ENCODE measurements at regions not wholly inside any gene's neighbourhood (a gene's known extent, or its start where the extent isn't known, plus 50 kb on each side); places are given as distances from the start of the nearest gene placed in this dataset.

DNA sequence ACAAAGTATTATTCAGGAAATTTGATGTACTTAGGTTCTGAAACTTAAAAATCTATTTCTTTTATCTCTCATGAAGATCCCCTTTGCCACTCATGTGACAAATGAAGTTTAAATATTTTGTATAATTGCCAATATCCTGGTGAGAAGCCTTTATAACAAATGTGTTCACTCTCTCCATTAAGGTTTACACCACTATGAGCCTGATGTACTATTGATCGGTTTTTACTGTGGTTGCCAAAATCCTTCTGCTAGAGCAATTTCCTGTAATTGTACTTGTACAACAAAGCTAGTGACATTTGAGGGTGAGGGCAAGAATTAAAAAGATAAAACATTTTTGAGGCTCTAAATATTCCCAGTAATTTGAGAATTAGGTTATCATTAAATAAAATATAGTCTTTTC, 222.3 kb upstream of the CDH19 start:
- Mint-ChIP-seq H3K4me1 (no peaks in the 10 kb centered on the region), H3K36me3 (no peaks in the 10 kb centered on the region), H3K27ac (no peak overlapping the region), H3K4me3 (no peak overlapping the region), H3K9me3 (peaks cover 10 to 18% of the 10 kb centered on the region in 2 donors), H3K27me3 (ENCODE audit: low read depth in 2 of 2) (no peaks in the 10 kb centered on the region)
- ATAC-seq, result no peak
- no peaks in the 10 kb centered on the region for H3K9me3 ChIP-seq (ENCODE audit: control insufficient read depth, insufficient read depth, low read length)
- no peaks in the 10 kb centered on the region for H3K27me3 ChIP-seq (ENCODE audit: control insufficient read depth, insufficient read depth, low read length)
- H3K36me3 ChIP-seq (ENCODE audit: control insufficient read depth, insufficient read depth, low read length), result no peaks in the 10 kb centered on the region
- WGBS (ENCODE audit: insufficient coverage), result 80% methylated on average over 1 of the region's 1 CpG
- no peaks in the 10 kb centered on the region for H3K4me1 ChIP-seq (ENCODE audit: control insufficient read depth, insufficient read depth, low read length)
- no peak overlapping the region for H3K4me3 ChIP-seq (ENCODE audit: low read length)
- TF ChIP-seq, protein P1, sequence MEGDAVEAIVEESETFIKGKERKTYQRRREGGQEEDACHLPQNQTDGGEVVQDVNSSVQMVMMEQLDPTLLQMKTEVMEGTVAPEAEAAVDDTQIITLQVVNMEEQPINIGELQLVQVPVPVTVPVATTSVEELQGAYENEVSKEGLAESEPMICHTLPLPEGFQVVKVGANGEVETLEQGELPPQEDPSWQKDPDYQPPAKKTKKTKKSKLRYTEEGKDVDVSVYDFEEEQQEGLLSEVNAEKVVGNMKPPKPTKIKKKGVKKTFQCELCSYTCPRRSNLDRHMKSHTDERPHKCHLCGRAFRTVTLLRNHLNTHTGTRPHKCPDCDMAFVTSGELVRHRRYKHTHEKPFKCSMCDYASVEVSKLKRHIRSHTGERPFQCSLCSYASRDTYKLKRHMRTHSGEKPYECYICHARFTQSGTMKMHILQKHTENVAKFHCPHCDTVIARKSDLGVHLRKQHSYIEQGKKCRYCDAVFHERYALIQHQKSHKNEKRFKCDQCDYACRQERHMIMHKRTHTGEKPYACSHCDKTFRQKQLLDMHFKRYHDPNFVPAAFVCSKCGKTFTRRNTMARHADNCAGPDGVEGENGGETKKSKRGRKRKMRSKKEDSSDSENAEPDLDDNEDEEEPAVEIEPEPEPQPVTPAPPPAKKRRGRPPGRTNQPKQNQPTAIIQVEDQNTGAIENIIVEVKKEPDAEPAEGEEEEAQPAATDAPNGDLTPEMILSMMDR (IDR thresholded peaks at IDR 0.05), result no peak
- intact Hi-C loops (cut with micrococcal nuclease), result no loop called here
- no peak for DNase-seq
- H3K27ac ChIP-seq (ENCODE audit: low read length), result no peak overlapping the region

DNA sequence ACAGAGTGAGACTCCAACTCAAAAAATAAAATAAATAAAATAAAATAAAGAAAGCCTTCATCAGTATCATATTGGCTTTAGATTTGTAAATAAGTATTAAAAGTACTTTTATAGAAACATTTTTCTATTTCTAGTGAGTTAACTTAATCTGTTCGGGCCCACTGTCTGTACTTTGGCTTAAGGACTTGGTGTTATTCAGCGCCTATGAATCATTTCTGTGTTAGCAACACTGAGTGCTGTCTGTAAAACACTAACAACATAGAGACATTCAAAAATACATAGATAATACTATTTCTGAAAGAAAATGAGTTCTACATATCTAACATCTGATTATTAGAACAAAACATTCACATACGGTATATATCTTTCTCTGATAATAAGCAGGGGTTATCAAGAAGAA, 221.5 kb upstream of the CDH19 start:
- Mint-ChIP-seq H3K27ac (no peak overlapping the region), H3K36me3 (no peaks in the 10 kb centered on the region), H3K4me3 (no peak overlapping the region), H3K27me3 (ENCODE audit: low read depth in 2 of 2) (no peaks in the 10 kb centered on the region), H3K4me1 (no peaks in the 10 kb centered on the region), H3K9me3 (peaks cover 8 to 17% of the 10 kb centered on the region in 2 donors)
- no peak overlapping the region for H3K4me3 ChIP-seq (ENCODE audit: low read length)
- no peak overlapping the region for H3K27ac ChIP-seq (ENCODE audit: low read length)
- DNase-seq (no peak), ATAC-seq (no peak)
- TF ChIP-seq, protein P1 (IDR thresholded peaks at IDR 0.05), result no peak
- H3K9me3 ChIP-seq (ENCODE audit: control insufficient read depth, insufficient read depth, low read length), result no peaks in the 10 kb centered on the region
- intact Hi-C loops (cut with micrococcal nuclease), result no loop called here
- no peaks in the 10 kb centered on the region for H3K36me3 ChIP-seq (ENCODE audit: control insufficient read depth, insufficient read depth, low read length)
- no peaks in the 10 kb centered on the region for H3K4me1 ChIP-seq (ENCODE audit: control insufficient read depth, insufficient read depth, low read length)
- H3K27me3 ChIP-seq (ENCODE audit: control insufficient read depth, insufficient read depth, low read length), result no peaks in the 10 kb centered on the region
- no CpG with 5 or more reads among the region's 3 CpGs for whole genome bisulfite sequencing (ENCODE audit: insufficient coverage)

DNA sequence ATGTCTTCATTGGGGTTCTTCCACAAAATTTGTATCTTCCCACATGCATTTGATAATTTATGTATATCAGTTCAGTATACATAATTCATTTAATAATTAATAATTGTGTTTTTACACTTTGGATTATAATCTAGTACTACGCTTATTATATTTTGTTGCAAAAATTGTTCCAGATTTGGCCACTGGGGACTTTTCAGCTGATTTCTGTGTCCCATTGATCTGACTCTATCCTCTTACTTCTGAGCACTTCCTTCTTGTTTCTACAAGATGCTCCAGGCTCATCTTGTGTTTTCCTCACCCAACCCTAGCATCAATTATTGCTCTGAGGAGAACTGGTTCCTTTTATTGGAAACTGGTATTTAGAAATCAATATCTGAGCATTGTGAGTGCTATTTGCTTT, 215.3 kb upstream of the CDH19 start:
- Mint-ChIP-seq H3K4me1 (no peaks in the 10 kb centered on the region), H3K36me3 (peaks cover 7% of the 10 kb centered on the region), H3K27ac (no peak overlapping the region), H3K9me3 (peaks cover 15 to 21% of the 10 kb centered on the region in 2 donors), H3K27me3 (ENCODE audit: low read depth in 2 of 2) (no peaks in the 10 kb centered on the region), H3K4me3 (no peak overlapping the region)
- no peak overlapping the region for H3K4me3 ChIP-seq (ENCODE audit: low read length)
- TF ChIP-seq, protein P1 (IDR thresholded peaks at IDR 0.05), result no peak
- no peaks in the 10 kb centered on the region for H3K9me3 ChIP-seq (ENCODE audit: control insufficient read depth, insufficient read depth, low read length)
- H3K27me3 ChIP-seq (ENCODE audit: control insufficient read depth, insufficient read depth, low read length), result no peaks in the 10 kb centered on the region
- intact Hi-C loops (cut with micrococcal nuclease), result no loop called here
- H3K27ac ChIP-seq (ENCODE audit: low read length), result no peak overlapping the region
- DNase-seq (no peak), ATAC-seq (no peak)
- H3K4me1 ChIP-seq (ENCODE audit: control insufficient read depth, insufficient read depth, low read length), result no peaks in the 10 kb centered on the region
- H3K36me3 ChIP-seq (ENCODE audit: control insufficient read depth, insufficient read depth, low read length), result no peaks in the 10 kb centered on the region
- 83% methylated on average over 1 of the region's 1 CpG for WGBS (ENCODE audit: insufficient coverage)

DNA sequence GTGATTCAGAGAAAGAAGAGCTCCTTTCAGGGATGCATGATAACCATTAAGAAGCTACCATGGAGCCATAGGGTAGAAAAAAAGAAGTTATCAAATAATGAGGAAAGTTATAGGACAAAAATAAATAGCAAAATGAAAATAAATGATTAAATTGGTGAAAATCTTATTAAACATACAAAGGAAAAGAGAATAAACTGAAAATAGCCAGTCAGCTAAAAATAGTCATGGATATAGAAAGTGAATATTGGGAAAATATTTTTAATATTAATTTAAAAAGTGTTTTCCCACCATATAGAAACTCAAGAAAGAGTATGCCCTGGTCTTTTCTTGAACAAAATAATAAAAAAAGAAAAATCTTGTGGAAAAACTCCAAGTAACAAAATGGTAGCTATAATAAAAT, 209.2 kb upstream of the CDH19 start:
- TF ChIP-seq, protein P1 (IDR thresholded peaks at IDR 0.05), result no peak
- ATAC-seq (no peak), DNase-seq (no peak)
- Mint-ChIP-seq H3K36me3 (peaks cover 6% of the 10 kb centered on the region), H3K4me1 (no peaks in the 10 kb centered on the region), H3K27me3 (ENCODE audit: low read depth in 2 of 2) (no peaks in the 10 kb centered on the region), H3K27ac (no peak overlapping the region), H3K9me3 (peaks cover 14 to 21% of the 10 kb centered on the region in 2 donors), H3K4me3 (no peak overlapping the region)
- Histone ChIP-seq H3K36me3 (ENCODE audit: control insufficient read depth, insufficient read depth, low read length) (no peaks in the 10 kb centered on the region), H3K27ac (ENCODE audit: low read length) (no peak overlapping the region), H3K4me1 (ENCODE audit: control insufficient read depth, insufficient read depth, low read length) (no peaks in the 10 kb centered on the region), H3K4me3 (ENCODE audit: low read length) (no peak overlapping the region), H3K9me3 (ENCODE audit: control insufficient read depth, insufficient read depth, low read length) (peaks cover 4% of the 10 kb centered on the region), H3K27me3 (ENCODE audit: control insufficient read depth, insufficient read depth, low read length) (no peaks in the 10 kb centered on the region)
- intact Hi-C loops (cut with micrococcal nuclease), result no loop called here

Measured in natural killer cell (primary cell).